IgD-negative memory B cell (primary cell): ENCODE measurements at regions not wholly inside any gene's neighbourhood (a gene's known extent, or its start where the extent isn't known, plus 50 kb on each side); places are given as distances from the start of the nearest gene placed in this dataset.

Experiments used
- H3K27ac Mint-ChIP-seq, 3 donors: one replicate each; pipeline ENCODE4 v1.8.0; 2020 to 2022; ENCODE audit warnings: mild to moderate bottlenecking in 3 of 3, mixed read lengths in 3 of 3, moderate library complexity in 1 of 3
- H3K27me3 Mint-ChIP-seq: one replicate; pipeline ENCODE4 v1.8.0; 2021; ENCODE audit warnings: mixed read lengths
- H3K36me3 Mint-ChIP-seq: one replicate; pipeline ENCODE4 v1.8.0; 2020; ENCODE audit warnings: mild to moderate bottlenecking, mixed read lengths
- H3K4me1 Mint-ChIP-seq, 3 donors: one replicate each; pipeline ENCODE4 v1.8.0; 2020 to 2022; ENCODE audit warnings: mixed read lengths in 3 of 3, mild to moderate bottlenecking in 1 of 3
- H3K4me3 Mint-ChIP-seq, 4 donors: one replicate each; pipeline ENCODE4 v1.8.0; 2020 to 2022; ENCODE audit warnings: mild to moderate bottlenecking in 4 of 4, mixed read lengths in 4 of 4, moderate library complexity in 3 of 4
- H3K9me3 Mint-ChIP-seq, 3 donors: one replicate each; pipeline ENCODE4 v1.8.0; 2020 to 2021; ENCODE audit warnings: mixed read lengths in 3 of 3, mild to moderate bottlenecking in 1 of 3

DNA sequence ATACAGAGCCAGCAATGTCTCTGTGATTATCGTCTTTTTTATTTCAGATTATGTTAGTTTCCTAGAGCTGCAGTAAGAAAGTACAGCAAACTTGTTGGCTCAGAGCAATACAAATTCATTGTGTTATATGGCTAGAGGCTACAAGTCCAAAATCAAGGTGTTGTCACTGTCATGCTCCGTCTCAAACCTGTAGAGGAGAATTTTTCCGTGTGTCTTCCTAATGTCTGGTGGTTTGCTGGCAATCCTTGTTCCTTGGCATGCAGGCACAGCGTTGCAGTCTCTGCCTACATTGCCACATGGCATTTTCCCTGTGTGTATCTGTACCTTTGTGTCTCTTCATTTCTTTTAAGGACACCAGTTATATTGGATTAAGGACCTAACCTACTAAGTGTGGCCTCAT, 244.4 kb downstream of the LRRIQ3 start:
- no peak overlapping the region for H3K27ac Mint-ChIP-seq
- H3K4me3 Mint-ChIP-seq = no peak overlapping the region
- H3K9me3 Mint-ChIP-seq = peaks cover 0 to 5% (median 3%) of the 10 kb centered on the region in 3 donors
- no peaks in the 10 kb centered on the region for H3K4me1 Mint-ChIP-seq
- peaks cover 1% of the 10 kb centered on the region for H3K27me3 Mint-ChIP-seq
- no peaks in the 10 kb centered on the region for H3K36me3 Mint-ChIP-seq

DNA sequence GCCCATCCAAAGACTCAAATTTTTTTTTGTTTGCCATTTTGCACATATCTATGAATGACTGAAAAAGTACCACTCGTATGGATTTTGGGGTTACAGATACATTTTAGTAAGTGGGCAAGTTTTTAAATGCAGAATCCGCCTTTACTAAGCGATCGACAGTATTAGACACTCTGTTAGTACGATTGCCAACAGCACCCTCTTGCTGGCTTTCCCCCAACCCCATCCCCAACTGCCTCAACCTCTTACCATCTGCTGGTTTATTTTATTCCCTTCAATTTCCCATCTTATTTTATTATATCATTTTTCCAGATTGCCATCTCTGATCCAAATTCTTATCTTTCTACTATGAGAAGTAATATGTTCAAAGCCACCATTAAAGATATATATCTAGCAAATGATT, 244.8 kb downstream of the LRRIQ3 start:
- Mint-ChIP-seq H3K27me3 (peaks cover 1% of the 10 kb centered on the region), H3K27ac (no peak overlapping the region)

DNA sequence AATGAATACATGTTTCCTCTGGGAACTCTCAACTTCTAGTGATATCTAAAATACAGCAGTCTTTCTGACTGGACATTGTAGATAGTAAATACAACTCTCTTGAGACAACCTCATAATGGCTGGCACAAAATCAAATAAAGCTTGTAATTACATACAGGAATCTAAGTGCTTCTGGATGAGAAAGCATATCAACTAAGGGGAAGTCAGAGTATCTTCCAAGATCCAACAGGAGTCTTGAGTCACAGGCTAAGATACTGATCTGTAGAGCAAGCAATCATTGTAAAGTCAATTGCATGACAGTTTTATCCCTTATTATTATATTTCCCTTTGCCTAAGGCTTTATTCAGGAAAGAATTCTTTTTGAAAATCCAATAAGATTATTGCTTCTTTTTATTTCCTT, 249.9 kb downstream of the LRRIQ3 start:
- Mint-ChIP-seq H3K9me3 (peaks cover 0 to 5% (median 0%) of the 10 kb centered on the region in 3 donors), H3K4me1 (peaks cover 0 to 2% (median 0%) of the 10 kb centered on the region in 3 donors), H3K36me3 (no peaks in the 10 kb centered on the region), H3K4me3 (no peak overlapping the region), H3K27ac (no peak overlapping the region), H3K27me3 (peaks cover 1% of the 10 kb centered on the region)

More for the DNA sequence above, 244.8 kb downstream of the LRRIQ3 start:
- Mint-ChIP-seq H3K36me3 (no peaks in the 10 kb centered on the region), H3K4me3 (no peak overlapping the region), H3K4me1 (no peaks in the 10 kb centered on the region), H3K9me3 (peaks cover 0 to 5% (median 3%) of the 10 kb centered on the region in 3 donors)

- Mint-ChIP-seq H3K9me3 (peaks cover 0 to 5% (median 0%) of the 10 kb centered on the region in 3 donors), H3K4me3 (no peak overlapping the region), H3K4me1 (peaks cover 0 to 2% (median 0%) of the 10 kb centered on the region in 3 donors), H3K36me3 (no peaks in the 10 kb centered on the region), H3K27me3 (peaks cover 1% of the 10 kb centered on the region), H3K27ac (no peak overlapping the region)
These were observed 251.0 kb downstream of the LRRIQ3 start for GRCh38 chr1:73947009-73947408.

DNA sequence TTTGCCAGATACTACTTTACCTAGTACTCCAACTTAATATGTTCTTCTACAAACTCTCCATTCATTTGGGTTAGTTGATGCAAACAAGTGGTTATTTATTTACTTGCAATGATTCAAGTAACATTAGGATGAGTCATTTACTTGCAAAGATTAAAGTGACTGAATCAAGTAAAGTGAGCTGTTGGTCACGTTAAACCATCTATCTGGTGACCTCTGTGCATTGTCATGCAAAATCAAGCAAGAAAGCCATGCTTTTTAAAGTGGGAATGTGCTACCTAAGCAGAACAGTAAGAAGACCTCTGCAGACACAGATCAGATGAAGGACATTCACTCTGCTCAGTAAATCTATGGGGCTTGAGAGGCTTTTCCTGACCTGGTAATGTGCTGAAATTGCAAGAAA, 254.7 kb downstream of the LRRIQ3 start:
- Mint-ChIP-seq H3K4me3 (no peak overlapping the region), H3K27me3 (no peaks in the 10 kb centered on the region), H3K36me3 (no peaks in the 10 kb centered on the region), H3K4me1 (peaks cover 0 to 2% (median 0%) of the 10 kb centered on the region in 3 donors), H3K27ac (no peak overlapping the region), H3K9me3 (peaks cover 0 to 2% (median 0%) of the 10 kb centered on the region in 3 donors)

- no peaks in the 10 kb centered on the region for H3K27me3 Mint-ChIP-seq
These were observed 267.7 kb downstream of the LRRIQ3 start for GRCh38 chr1:73930293-73930692.

DNA sequence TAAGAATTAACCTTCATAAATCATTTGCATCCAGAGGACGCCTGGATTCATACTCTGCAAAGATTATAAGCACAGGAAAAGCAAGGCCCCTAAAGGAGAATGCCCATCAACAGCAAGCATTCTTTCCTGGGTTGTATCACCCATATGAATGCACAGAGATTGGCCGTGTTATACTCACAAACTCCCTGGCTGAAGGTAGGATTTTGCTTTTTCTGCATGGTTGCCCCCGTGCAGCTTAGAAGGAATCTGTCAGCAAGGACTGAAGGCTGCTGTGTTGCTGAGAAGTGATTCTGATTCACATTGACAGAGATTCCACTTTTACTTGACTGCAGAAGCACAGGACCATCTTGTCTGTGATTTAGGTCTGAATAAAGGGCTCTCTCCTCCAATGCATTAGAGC, 283.0 kb downstream of the LRRIQ3 start:
- Mint-ChIP-seq H3K9me3 (peaks cover 1 to 15% (median 7%) of the 10 kb centered on the region in 3 donors), H3K4me1 (no peaks in the 10 kb centered on the region), H3K36me3 (peaks cover 1% of the 10 kb centered on the region), H3K4me3 (no peak overlapping the region), H3K27ac (no peak overlapping the region), H3K27me3 (no peaks in the 10 kb centered on the region)

More at GRCh38 chr1:73930293-73930692, 267.7 kb downstream of the LRRIQ3 start:
- Mint-ChIP-seq H3K27ac (no peak overlapping the region), H3K36me3 (no peaks in the 10 kb centered on the region), H3K4me3 (no peak overlapping the region), H3K4me1 (peaks cover 0 to 2% (median 0%) of the 10 kb centered on the region in 3 donors), H3K9me3 (peaks cover 0 to 5% (median 1%) of the 10 kb centered on the region in 3 donors)

GRCh38 chr1:73913025-73913424, 285.0 kb downstream of the LRRIQ3 start:
- no peaks in the 10 kb centered on the region for H3K4me1 Mint-ChIP-seq
- H3K4me3 Mint-ChIP-seq = no peak overlapping the region
- no peak overlapping the region for H3K27ac Mint-ChIP-seq
- peaks cover 1% of the 10 kb centered on the region for H3K36me3 Mint-ChIP-seq
- no peaks in the 10 kb centered on the region for H3K27me3 Mint-ChIP-seq
- H3K9me3 Mint-ChIP-seq = peaks cover 1 to 15% (median 7%) of the 10 kb centered on the region in 3 donors

DNA sequence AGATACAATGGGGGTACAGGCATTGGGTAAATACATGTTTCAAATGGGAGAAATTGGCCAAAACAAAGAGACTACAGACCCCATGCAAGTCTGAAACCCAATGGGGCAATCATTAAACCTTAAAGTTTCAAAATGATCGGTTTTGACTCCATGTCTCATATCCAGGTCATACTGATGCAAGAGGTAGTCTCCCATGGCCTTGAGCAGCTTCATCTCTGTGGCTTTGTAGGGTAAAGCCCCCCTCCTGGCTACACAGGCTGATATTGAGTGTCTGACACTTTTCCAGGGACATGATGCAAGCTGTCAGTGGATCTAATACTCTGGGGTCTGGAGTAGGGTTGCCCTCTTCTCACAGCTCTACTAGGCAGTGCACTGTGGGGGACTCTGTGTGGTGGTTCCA, 286.1 kb downstream of the LRRIQ3 start:
- Mint-ChIP-seq H3K27me3 (no peaks in the 10 kb centered on the region), H3K36me3 (peaks cover 1% of the 10 kb centered on the region), H3K4me1 (no peaks in the 10 kb centered on the region), H3K27ac (no peak overlapping the region), H3K4me3 (no peak overlapping the region), H3K9me3 (peaks cover 1 to 20% (median 7%) of the 10 kb centered on the region in 3 donors)

DNA sequence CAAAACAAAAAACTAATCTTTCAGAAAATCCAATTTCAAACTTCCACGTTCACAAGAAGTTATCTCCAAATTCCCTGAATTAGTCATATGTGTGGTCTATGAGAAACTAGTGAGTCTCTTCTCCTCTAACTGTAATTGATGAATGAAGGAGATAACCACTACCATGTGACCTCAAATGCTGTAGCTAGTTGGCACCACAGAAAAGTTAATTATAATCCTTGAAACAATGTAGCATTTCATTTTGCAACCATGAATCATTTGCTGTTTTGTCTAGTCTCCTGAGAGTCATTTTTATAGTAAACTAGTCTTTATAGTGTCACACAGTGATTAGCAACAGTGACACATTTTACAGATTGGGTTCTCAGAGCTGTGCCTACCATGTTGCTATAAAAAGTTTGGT, 287.5 kb downstream of the LRRIQ3 start:
- H3K27ac Mint-ChIP-seq = no peak overlapping the region
- H3K27me3 Mint-ChIP-seq = no peaks in the 10 kb centered on the region

GRCh38 chr1:73910062-73910461, 287.9 kb downstream of the LRRIQ3 start:
- H3K27me3 Mint-ChIP-seq = no peaks in the 10 kb centered on the region
- peaks cover 1% of the 10 kb centered on the region for H3K36me3 Mint-ChIP-seq
- H3K4me3 Mint-ChIP-seq = no peak overlapping the region
- H3K4me1 Mint-ChIP-seq = no peaks in the 10 kb centered on the region
- peaks cover 1 to 21% (median 7%) of the 10 kb centered on the region in 3 donors for H3K9me3 Mint-ChIP-seq
- no peak overlapping the region for H3K27ac Mint-ChIP-seq

More for the DNA sequence above, 287.5 kb downstream of the LRRIQ3 start:
- Mint-ChIP-seq H3K36me3 (peaks cover 1% of the 10 kb centered on the region), H3K9me3 (peaks cover 1 to 21% (median 7%) of the 10 kb centered on the region in 3 donors), H3K4me3 (no peak overlapping the region), H3K4me1 (no peaks in the 10 kb centered on the region)

- Mint-ChIP-seq H3K4me3 (no peak overlapping the region), H3K9me3 (peaks cover 1 to 21% (median 8%) of the 10 kb centered on the region in 3 donors)
These were observed 288.9 kb downstream of the LRRIQ3 start for GRCh38 chr1:73909043-73909562.

GRCh38 chr1:73907051-73907450, 290.9 kb downstream of the LRRIQ3 start:
- Mint-ChIP-seq H3K27ac (no peak overlapping the region), H3K9me3 (peaks cover 1 to 10% (median 6%) of the 10 kb centered on the region in 3 donors), H3K4me1 (no peaks in the 10 kb centered on the region), H3K27me3 (no peaks in the 10 kb centered on the region), H3K36me3 (no peaks in the 10 kb centered on the region), H3K4me3 (no peak overlapping the region)

More at GRCh38 chr1:73909043-73909562, 288.9 kb downstream of the LRRIQ3 start:
- Mint-ChIP-seq H3K36me3 (peaks cover 1% of the 10 kb centered on the region), H3K4me1 (no peaks in the 10 kb centered on the region), H3K27ac (no peak overlapping the region), H3K27me3 (no peaks in the 10 kb centered on the region)

- peaks cover 0 to 5% (median 3%) of the 10 kb centered on the region in 3 donors for H3K9me3 Mint-ChIP-seq
- H3K4me1 Mint-ChIP-seq = no peaks in the 10 kb centered on the region
- no peak overlapping the region for H3K4me3 Mint-ChIP-seq
- H3K36me3 Mint-ChIP-seq = no peaks in the 10 kb centered on the region
- no peak overlapping the region for H3K27ac Mint-ChIP-seq
- no peaks in the 10 kb centered on the region for H3K27me3 Mint-ChIP-seq
These were observed 294.9 kb downstream of the LRRIQ3 start for GRCh38 chr1:73903092-73903491.

DNA sequence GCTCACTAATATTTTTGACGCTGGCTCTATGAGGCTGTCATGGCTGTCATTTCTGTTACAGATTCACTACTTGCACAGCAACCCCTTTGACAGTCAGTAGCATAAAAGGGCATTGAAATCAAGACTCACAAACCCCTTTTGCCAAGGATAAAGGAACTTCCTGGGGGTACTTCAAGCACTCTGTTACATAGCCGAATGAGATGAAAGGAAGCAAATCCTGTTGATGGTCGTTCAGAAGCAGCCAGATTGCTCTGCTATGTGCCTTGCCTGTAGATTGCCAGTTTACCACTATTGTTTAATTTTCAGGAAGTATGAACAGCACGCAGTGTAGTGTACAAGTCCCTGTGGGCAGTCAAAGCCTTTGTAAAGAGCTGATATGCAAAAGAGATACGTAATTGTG, 296.2 kb downstream of the LRRIQ3 start:
- no peak overlapping the region for H3K4me3 Mint-ChIP-seq
- no peak overlapping the region for H3K27ac Mint-ChIP-seq
- H3K4me1 Mint-ChIP-seq = no peaks in the 10 kb centered on the region
- H3K27me3 Mint-ChIP-seq = no peaks in the 10 kb centered on the region
- H3K9me3 Mint-ChIP-seq = peaks cover 0 to 3% (median 0%) of the 10 kb centered on the region in 3 donors
- H3K36me3 Mint-ChIP-seq = no peaks in the 10 kb centered on the region

DNA sequence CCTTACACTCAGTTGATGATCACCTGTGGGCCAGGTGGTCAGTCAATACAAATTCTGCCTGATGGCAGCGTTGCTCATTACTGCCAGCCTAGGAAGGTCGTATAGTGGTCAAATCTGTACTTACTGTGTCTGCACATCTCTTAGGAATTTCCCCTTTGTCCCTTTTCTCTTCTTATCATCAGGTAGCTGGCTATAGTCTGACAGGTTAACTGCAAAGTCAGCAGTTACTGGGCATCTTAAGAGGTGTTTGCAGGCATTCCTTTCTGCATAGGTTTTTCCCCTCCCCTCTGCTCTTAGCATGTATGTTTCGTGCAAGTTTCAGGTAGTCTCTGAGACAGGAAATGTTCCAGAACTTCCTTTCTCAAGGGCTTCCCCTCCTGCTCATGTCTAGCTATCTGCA, 298.7 kb downstream of the LRRIQ3 start:
- H3K4me1 Mint-ChIP-seq = no peaks in the 10 kb centered on the region
- no peaks in the 10 kb centered on the region for H3K36me3 Mint-ChIP-seq
- peaks cover 0 to 1% (median 0%) of the 10 kb centered on the region in 3 donors for H3K9me3 Mint-ChIP-seq
- no peaks in the 10 kb centered on the region for H3K27me3 Mint-ChIP-seq
- H3K27ac Mint-ChIP-seq = no peak overlapping the region
- no peak overlapping the region for H3K4me3 Mint-ChIP-seq
